ENCODE measurements at regions not wholly inside any gene's neighbourhood (a gene's known extent, or its start where the extent isn't known, plus 50 kb on each side); places are given as distances from the start of the nearest gene placed in this dataset.

DNA sequence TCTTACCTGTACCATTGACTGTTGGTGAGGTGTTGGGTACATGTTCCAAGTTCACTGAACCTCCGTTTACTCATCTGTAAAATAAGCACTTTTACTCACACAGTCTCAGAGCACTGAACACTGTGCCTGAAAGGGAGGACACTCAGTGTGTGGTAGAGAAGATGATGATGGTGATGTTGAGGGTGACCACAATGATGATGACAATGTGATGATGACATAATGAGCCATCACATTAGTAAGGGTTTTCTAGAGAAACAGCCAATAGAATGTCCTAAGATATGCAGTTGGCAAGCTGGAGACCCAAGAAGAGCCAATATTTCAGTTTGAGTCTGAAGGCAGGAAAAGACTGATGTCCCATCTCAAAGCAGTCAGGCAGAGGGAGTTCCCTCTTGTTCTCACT, 315.4 kb upstream of the IGFBP7 start:
- no peak for DNase-seq (ENCODE audit: low spot score)
- intact Hi-C loops (cut with DNase I) = loop anchor here (5.0 kb wide), 1 partner anchor 258 kb away; no protein-coding TSS in a partner anchor

DNA sequence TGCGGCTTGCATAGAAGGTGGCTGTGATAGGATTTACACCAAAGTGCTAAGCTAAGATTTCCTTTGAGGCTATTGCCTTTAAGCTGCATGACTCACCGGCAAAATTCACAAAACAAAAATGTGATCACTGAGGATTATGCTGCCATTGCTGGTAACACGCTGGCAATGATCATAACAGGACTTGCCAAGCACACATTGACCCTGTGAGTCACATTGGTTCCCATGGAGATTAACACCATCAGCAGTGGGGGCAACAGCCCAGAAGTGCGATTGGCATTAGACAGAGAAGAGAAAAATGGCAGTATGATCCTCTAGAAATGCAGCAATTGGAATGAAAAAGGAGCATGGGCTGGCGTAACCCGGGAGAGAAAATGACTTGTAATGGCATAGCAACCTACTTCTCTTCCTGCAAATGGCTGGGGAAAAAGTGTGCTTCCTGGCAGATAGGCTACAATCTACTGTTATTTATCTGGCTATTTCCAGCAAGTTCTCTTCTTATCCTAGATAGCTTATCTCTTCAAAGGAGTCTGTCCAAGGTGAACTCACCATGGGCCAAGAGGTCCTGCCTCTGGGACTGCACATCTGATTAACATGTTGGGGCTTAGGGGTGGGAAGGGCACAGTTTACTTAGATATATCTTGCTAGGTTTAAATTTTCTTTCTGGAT, 314.2 kb upstream of the IGFBP7 start:
- intact Hi-C loops (cut with DNase I) = no loop called here
- DNase-seq (ENCODE audit: low spot score) = no peak

DNA sequence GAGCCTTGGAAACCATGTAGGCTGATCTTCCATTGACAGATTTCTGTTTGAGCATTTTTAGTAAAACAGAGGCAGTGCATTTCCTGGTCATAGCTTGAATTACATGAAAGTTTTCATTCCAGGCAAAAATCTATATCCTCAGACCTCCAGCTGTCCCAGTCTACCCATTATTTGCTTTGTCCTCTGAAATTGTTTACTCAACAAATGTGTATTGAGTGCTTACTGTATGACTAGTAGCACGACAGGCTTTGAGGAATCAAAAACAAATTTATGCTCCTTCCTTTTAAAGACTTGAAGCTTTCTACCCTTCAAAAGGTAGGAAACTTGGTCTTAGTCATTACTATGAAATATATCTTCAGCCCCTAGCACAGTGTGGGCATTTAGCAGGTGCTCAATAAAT, 307.9 kb upstream of the IGFBP7 start:
- DNase-seq (ENCODE audit: low spot score) = no peak
- intact Hi-C loops (cut with DNase I) = no loop called here

DNA sequence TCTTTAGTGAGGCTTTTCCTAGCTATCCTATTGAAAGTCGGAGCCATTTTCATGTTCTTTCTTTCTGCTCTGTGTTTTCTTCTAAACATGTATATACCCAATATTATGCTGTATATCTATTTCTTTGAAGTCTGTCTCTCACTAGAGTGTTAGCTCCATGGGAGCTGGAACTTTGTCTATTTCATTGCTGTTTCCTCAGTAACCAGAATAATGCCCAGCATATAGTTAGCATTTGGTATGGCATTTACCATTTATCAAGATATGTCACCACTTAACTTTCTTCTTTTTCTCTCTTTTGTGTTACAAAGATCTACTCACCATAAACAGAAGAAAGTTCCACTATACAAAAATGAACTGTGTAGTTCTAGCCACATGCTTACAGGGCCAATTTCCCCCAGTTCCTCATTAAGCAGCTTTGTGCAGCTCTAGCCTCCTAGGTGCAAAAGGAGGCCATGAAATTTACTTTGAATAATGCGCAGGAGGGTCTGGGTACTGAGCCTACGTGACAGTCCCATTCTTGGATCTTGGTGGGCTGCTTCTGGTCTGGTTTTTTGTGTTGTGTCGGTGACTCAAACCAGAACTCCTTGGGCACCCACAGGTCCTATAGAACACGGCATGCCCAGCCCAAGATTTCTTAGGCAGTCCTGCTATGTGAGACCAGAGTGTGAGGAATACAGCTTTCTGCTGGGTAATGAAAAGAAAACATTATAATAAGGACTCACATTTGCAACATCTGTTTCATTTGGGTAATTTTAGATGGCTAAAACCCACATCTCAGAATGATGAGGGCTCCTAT, 302.3 kb upstream of the IGFBP7 start:
- no peak for DNase-seq (ENCODE audit: low spot score)
- intact Hi-C loops (cut with DNase I) = no loop called here

DNA sequence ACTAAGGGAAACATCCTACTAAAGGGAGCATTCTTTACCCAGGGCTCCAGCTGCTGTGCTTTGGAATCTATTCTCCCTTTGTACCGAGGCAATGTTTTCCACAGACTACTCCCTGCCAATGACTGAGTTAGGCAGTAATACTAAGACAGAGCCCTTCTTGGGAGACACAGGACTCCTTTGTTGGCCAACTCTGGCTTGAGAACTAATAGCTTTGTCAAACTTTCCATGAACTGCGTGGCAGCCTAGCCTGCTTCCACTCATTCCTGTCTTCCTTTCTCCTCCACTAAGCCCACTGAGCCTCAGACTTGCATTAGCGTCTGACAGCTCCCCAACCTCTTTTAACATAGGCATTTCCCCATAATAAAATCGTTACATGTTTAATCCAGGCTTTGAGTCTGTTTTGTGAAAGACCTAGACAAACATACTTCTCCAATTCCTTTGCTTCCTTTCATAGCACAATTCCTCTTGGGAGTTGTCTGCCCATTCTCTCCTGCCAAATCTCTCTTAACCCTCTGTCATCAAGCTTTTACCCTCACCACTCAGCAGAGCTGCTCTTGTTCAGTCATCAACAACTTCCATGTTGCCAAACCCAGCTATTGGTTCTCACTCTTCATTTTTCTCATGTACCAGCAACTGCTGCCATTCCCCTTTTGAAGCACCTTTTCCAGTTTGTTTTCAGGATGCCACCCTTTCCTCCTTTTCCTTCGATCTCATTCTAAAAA, 300.3 kb upstream of the IGFBP7 start:
- DNase-seq (ENCODE audit: low spot score) = no peak
- intact Hi-C loops (cut with DNase I) = no loop called here

DNA sequence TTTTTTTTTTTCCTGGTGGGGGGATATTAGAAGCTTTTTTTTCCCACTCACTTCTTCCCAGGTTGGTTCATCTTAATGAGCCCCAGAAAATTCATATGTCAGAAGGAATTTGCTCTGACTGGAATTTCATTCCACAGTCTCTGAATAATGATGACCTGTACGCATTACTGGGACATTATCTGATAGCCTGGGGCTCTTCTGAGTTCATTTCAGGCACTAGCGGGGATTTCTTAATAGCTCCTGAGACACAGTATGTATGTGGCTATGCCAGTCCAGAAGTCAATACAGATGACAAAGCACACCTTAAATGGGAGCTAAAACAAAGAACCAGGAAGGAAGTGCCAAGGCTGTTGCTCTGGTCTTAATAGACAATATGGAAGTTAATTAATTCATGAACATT, 295.2 kb upstream of the IGFBP7 start:
- DNase-seq (ENCODE audit: low spot score) = no peak
- intact Hi-C loops (cut with DNase I) = no loop called here

DNA sequence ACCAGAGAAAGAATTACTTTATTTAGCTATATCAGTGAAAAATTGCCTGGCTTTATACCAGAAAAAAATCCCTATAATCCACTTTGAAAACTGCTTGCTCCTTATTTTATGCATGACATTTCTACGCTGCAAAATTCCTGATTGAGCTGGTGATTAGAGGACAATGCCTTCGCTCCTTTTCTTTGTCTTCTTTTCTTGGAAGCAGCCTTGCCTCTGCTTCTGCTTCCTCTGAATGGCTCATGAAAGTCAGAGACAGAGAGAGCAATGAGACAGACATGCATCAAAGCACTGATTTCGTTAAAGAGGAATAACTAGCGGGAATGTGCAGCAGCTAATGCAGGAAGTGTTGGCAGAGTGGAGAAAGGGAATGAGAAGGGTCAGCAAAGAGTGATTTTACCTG, 294.3 kb upstream of the IGFBP7 start:
- intact Hi-C loops (cut with DNase I) = no loop called here

DNA sequence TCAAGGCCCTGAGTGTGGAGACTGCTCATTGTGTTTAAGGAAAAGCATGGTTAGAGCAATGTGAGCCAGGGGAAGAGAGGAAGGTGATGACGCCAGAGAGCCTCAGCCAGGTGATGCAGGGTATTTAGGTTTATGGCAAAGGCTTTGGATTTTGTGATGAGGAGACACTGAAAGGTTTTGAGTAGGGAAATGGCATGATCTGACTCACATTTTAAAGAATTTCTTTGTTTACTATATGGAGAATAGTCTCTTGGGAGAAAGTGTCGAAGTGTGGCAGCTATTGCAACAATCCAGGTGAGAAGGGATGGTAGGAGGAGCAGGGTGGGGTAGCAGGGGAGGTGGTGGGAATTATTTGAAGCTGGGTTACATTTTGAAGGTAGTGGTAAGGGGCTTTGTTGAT, 293.4 kb upstream of the IGFBP7 start:
- intact Hi-C loops (cut with DNase I) = no loop called here
- DNase-seq (ENCODE audit: low spot score) = no peak

More for the DNA sequence above, 294.3 kb upstream of the IGFBP7 start:
- no peak for DNase-seq (ENCODE audit: low spot score)

DNA sequence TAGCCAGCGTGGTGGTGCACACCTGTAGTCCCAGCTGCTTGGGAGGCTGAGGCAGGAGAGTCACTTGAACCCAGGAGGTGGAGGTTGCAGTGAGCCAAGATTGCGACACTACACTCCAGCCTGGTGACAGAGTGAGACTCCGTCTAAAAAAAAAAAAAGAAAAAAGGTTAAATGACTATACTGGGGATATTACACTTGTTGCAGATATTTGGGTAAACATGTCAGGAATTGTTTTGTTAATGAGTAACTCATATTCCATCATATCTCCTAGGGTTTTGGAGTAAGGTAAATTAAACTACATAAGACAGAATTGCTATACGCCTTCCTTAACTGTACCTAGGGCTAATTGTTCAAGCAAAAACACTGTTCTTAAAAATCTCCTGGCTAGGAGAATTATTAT, 291.4 kb upstream of the IGFBP7 start:
- no peak for DNase-seq (ENCODE audit: low spot score)
- intact Hi-C loops (cut with DNase I) = no loop called here

DNA sequence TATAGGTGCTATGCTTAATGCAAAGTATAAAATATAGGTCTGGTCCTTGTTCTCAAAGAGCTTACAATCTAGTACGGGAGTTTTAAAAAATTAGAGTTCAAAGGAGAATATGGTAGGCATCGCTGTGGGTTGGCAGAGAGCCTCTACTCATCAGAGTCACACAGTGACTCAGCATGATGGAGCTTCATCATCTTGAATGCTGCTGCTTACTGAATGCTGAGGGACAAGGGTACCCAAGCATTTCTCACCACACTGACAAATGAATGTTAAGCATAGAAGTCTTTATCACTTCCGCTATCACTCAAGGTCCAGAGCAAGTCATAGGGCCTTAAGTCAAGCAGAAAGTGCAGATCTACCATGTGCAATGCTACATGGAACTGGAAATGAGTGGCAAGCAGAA, 268.6 kb upstream of the IGFBP7 start:
- intact Hi-C loops (cut with DNase I) = no loop called here
- no peak for DNase-seq (ENCODE audit: low spot score)

DNA sequence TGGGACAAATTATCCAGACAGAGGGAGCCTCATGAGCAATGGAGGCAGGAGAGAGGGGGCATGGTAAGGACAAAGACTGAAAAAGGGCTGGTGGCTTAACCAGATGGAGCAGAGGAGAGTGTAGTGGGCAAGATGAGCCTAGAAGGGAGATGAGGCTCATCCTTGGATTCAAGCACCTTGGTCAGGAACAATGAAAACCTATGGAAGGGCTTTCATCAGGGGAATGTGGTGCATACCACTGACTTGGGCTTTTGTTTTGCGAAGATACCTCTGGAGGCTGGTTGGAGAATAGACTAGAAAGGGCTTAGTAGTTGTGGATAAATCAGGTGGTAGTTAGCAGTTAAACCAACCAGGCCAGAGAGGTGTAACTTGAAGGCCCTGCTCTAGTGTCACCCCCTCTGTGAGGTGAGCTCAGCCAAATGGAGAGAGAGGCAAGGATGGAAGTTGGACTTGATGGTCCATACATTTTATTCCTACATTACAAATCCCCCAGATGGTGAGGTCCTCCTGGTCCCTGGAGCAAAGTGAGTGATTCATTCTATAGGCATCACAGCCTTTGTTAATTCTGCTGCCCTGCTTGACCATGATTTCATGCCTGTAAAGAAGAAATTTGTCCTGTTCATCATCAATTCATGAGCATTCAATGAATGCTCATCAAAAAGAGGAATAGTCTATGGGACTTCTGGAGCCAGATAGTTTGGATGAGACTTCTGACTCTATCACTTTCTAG, 264.8 kb upstream of the IGFBP7 start:
- intact Hi-C loops (cut with DNase I) = no loop called here

DNA sequence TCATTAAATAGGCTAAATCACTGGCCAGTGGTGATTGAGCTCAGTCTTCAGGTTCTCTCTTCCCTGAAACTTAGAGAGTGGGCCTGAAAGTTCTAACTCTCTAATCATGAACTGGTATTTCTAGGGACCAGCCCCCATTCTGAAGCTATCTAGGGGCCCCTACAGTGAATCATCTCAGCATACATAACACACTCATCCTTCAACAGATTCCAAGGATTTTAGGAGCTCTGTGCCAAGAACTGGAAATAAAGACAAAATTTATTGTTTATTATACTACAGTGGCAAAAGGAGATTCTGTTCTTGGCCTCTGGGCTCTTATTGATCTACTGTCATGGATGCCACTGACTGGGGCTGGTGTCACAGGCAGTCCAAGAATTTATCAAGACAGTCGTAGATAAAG, 263.8 kb upstream of the IGFBP7 start:
- no peak for DNase-seq (ENCODE audit: low spot score)
- intact Hi-C loops (cut with DNase I) = no loop called here

More for the DNA sequence above, 264.8 kb upstream of the IGFBP7 start:
- DNase-seq (ENCODE audit: low spot score) = no peak

DNA sequence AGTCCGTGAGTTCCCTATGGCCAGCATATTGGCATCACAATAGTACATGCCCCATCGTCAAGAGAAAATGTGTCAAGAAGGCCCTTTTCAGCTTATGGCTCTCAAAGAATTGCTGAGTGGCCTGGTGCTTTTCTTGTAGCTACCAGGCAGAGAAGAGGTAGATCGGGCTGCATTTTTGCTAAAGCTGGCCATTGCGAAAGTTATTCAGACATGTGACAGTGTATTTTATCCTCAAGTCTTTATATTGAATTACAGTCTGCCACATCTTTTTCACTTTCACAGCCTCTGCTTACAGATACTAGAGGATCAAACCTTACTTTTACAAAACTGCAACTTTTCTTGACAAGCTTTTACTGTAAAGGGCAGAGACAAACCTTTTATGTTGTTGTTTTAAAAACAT, 261.5 kb upstream of the IGFBP7 start:
- no peak for DNase-seq (ENCODE audit: low spot score)
- intact Hi-C loops (cut with DNase I) = no loop called here

DNA sequence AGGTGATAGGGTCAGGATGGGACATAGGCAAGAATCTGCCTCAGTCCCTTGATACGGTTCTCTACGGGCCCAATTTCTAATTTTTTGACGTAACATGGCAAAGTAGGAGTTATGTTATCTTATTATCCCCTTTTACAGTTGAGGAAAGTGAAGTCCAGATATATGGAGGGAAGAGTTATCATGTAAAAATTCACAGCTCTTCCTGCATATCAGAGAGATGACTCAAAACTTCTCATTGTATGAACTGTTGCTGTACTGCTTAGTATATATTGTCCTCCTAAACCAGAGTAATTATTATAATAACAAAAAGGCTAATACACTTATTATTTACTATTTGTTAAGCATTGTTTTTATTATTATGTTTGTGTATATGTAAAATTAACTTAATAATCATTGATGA, 260.5 kb upstream of the IGFBP7 start:
- no peak for DNase-seq (ENCODE audit: low spot score)
- intact Hi-C loops (cut with DNase I) = no loop called here

DNA sequence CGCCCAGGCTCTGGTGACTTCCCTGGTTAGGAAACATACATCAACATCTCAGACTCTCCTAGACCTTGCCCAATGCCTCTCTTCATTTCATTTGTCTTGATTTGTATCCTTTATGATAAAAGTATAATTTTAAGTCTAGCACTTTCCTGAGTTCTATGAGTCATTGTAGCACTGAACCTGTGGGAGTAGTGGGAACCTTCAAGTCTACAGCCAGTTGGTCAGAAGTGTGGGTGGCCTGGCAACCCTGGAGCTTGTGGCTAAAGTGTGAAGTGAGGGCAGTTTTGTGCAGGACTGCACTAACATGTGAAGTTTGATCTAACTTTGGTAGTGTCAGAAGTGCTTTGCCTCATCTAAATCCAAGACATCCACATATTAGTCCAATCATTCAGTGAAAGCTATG, 259.3 kb upstream of the IGFBP7 start:
- intact Hi-C loops (cut with DNase I) = no loop called here
- DNase-seq (ENCODE audit: low spot score) = no peak

DNA sequence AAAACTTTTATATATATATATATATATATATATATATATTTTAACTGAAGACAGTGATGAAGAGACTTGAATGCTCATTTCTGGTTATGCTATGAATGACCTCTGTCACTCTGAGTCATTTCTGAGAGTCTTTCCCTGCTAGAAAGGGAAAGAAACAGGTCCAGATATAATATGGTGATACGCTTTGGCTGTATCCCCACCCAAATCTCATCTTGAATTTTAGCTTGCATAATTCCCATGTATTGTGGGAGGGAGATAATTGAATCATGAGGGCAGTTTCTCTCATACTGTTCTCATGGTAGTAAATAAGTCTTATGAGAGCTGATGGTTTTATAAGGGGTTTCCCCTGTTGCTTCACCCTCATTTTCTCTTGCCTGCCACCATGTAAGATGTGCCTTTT, 254.1 kb upstream of the IGFBP7 start:
- intact Hi-C loops (cut with DNase I) = no loop called here

DNA sequence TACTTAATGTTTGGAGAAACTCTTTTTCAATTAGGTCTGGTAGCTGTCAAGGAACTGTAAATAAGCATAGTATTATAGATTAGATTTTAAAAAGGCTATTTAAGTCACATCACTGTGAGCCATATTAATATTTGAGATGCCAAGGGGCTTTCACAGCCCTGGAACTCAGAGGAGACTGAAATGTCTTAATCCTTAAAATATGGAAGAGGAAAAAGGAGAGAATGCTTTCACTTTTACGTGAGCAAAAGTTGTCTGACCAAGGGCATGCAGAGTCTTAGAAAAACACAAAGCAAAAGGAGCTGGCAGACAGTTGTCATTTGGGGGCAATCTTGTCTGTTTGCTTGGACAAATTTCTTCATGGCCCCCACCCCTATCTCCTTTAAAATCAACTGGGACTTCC, 253.2 kb upstream of the IGFBP7 start:
- intact Hi-C loops (cut with DNase I) = no loop called here
- no peak for DNase-seq (ENCODE audit: low spot score)

More for the DNA sequence above, 254.1 kb upstream of the IGFBP7 start:
- no peak for DNase-seq (ENCODE audit: low spot score)

DNA sequence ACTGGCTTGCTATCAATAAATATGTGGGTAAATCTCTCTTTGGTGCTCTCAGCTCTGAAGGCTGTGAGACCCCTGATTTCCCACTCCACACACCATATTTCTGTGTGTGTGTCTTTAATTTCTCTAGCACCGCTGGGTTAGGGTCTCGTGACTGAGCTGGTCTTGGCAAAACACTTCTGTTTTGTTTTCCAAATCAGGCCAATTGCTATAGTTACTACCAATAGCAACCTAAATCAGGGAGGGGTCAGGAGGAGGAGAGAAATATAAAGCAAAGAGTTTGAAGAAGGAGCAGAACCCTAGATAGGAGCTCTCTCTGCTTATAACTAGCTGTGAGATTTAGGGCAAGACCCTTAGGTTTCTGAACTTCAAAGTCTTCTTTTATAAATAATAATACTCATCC, 250.5 kb upstream of the IGFBP7 start:
- intact Hi-C loops (cut with DNase I) = no loop called here
- DNase-seq (ENCODE audit: low spot score) = no peak

DNA sequence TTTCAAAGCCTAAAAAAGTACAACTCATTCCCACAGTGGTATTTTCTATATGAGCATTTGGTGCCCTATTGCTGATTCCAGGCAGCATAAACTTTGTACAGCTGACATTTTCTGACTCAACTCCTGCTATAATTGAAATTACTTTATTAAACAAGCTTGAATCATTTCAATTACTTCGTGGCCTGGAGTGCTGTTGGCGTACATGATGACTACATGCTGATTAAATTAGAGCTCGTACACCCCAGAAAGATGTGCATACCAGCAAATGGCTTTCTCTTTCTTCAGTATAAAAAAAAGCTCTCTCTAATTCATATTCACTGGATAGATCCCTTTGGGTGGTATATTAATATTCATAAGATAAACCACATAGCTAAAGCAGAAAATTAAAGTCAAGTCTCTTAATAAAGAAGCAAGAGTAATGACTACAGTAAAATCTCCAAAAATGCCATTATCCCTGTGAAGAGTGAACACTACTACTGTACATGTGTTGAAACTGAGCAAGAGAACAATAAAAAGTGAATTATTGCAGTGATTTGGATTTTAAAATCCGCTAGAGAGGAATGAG, 245.0 kb upstream of the IGFBP7 start:
- DNase-seq (ENCODE audit: low spot score) = no peak
- intact Hi-C loops (cut with DNase I) = no loop called here

DNA sequence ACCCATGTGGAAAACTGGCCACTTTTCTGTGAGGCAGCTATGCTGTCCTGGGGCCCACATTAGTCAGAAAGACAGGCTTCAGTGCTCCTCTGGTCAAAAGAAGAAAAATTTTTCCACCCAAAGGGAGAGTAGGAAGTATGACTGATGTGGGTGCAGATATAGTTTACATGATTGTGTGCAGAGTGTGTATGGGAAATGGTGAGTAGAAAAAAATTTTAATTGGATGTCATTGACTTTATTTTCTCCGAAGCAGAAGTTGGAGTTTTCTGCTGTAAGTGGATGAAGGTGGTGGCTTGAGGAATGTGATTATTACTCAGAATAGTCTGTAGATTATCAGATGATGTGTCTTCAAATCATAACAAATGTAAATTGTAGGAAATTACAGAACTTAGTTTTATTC, 241.5 kb upstream of the IGFBP7 start:
- DNase-seq (ENCODE audit: low spot score) = no peak
- intact Hi-C loops (cut with DNase I) = no loop called here

All from cardiac septum (tissue), 1 donor.